Left lobe of liver (tissue), 2 donors: ENCODE measurements at regions not wholly inside any gene's neighbourhood (a gene's known extent, or its start where the extent isn't known, plus 50 kb on each side); places are given as distances from the start of the nearest gene placed in this dataset.
A peak's percentile ranks its signal among the peaks of the same experiment; 100 is the strongest.

Source experiments
- ATAC-seq: fragments of 200-7000 bp; cut with Tn5 transposase; one replicate; pipeline ENCODE4 v1.9.1; 2020; ENCODE audit warnings: mild to moderate bottlenecking, moderate library complexity
- DNase-seq: peaks from one replicate; pipeline ENCODE4 v3.0.0-alpha.2; 2020; ENCODE audit warnings: low spot score
- donor health status: DM: no; HTN: no; CAD: no; lungs with moderate emphysema.
- donor health status: DM: no; HTN: yes; CAD: no.

DNA sequence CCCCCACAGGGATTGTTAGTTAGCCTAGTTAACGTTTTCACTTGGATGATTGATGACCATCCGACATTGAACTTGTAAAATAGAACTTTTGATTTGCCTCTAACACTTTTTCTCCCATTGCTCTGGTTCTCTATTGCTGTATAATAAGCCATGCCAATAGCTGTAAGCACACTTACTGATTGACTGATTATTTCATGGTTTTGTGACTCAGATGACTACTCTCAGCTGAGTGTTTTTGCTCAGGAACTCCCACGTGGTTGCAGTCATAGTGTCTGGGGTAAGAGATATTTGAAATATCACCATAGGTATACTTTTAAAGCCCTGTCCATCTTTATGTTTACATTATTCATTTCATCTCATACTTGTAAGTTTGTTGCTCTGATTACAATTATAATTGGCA lies 1285.5 kb downstream of the STIM2 start:
- DNase-seq = no peak
- no peak for ATAC-seq

GRCh38 chr4:28148221-28148620 lies 1287.6 kb downstream of the STIM2 start:
- DNase-seq (no peak), ATAC-seq (no peak)

GRCh38 chr4:28149762-28150161 lies 1289.1 kb downstream of the STIM2 start:
- no peak for ATAC-seq

GRCh38 chr4:28151314-28151713 lies 1290.7 kb downstream of the STIM2 start:
- no peak for DNase-seq
- ATAC-seq = no peak

More at GRCh38 chr4:28149762-28150161, 1289.1 kb downstream of the STIM2 start:
- no peak for DNase-seq

- ATAC-seq (no peak), DNase-seq (no peak)
Measured at GRCh38 chr4:28167411-28167810, 1306.8 kb downstream of the STIM2 start.

DNA sequence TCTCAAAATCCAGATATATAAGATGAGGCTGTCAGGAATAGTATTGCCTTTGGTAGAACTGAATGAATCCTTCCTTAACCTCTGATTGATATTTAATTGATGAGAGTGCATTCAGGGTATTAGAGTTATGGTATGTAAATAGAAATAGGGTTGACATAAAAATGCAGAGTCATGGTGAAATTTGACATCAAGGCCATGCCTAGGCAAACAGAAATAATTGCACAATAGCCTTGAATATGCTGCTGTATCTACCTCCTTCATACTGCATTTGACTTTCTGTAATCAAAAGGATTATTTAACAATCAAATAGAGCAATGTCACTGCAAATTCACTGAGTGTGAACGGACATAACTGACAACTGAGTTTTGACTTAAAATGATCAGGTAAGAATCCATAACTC lies 1316.3 kb downstream of the STIM2 start:
- ATAC-seq (no peak), DNase-seq (no peak)

GRCh38 chr4:28177641-28178040 lies 1317.0 kb downstream of the STIM2 start:
- DNase-seq = no peak
- no peak for ATAC-seq

- ATAC-seq (no peak), DNase-seq (no peak)
Measured at GRCh38 chr4:28179126-28179525, 1318.5 kb downstream of the STIM2 start.

GRCh38 chr4:28209371-28209924 lies 1348.8 kb downstream of the STIM2 start:
- ATAC-seq = no peak
- DNase-seq = no peak

DNA sequence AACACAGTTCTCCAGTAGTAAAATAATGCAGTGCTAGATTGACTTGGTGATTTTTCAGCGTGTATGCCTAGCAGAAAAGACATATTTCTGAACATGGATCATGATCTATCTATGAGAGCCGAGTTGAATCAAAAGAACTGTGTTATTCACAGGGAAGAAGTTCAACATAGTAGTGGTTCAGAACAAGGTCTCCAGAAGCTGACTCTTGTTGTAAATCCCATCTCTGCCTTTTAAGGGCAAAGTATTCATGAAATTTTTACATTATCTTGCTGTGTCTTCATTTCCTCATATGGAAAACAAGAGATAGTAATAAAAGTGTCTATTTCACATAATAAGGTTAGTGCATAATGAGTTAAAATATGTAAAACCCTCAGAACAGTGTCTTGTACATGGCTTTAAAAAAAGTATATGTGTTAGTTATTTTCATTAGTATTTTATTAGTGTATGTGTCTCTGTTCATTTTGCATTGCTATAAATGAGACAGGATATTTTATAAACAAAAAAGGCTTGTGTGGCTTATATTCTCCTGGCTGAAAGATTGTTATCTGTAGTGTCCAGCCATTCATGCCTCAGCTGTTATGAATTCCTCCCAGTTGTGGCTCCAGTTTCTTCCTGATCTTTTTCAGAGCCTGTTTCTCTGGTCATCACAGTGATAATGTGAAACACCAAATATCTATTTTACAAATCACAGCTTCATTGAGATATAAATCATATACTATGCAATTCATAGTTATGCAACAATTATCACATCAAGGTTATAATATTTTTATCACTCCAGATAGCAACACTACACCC lies 1351.2 kb downstream of the STIM2 start:
- ATAC-seq = no peak
- DNase-seq = no peak

DNA sequence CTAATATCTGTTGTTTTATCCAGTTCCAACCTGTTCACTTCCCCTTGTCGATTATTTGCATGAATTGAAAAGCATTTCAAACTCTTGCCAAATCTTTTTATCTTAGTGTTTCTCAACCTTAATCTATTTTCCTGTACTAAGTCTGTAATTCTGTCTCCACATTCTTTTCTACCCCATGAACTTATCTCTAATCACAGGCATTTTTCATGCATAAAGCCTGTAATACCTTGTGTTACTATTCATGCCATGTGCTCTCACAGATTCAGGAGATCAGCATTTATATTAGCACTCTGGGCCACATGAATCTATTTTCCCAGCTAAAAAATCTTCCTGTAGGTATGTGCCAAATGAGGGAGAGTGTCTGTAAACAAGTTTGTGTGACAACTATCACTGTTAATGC lies 1360.9 kb downstream of the STIM2 start:
- ATAC-seq (no peak), DNase-seq (no peak)

DNA sequence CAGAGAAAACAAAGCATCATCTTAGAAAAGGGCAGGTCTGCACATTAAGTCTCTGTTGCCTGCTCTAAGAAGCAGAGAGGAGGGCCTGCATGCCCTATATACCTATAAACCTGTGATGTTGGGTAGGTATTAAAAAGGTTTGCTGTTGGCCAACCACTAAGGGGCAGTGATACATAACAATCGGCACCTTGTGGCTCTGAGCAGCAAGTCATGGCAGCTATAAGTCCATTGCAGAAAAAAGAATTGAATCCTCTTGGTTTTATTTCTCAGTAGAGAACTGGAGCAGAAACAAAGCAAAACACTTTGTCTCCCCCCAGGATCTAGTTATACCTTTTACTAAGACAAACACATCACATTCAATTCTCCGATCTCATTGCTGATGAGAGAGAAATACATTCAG lies 1364.4 kb downstream of the STIM2 start:
- DNase-seq = no peak
- peak; percentile 98 for ATAC-seq

GRCh38 chr4:28225689-28226353 lies 1365.2 kb downstream of the STIM2 start:
- DNase-seq (no peak), ATAC-seq (peak; percentile 85)

DNA sequence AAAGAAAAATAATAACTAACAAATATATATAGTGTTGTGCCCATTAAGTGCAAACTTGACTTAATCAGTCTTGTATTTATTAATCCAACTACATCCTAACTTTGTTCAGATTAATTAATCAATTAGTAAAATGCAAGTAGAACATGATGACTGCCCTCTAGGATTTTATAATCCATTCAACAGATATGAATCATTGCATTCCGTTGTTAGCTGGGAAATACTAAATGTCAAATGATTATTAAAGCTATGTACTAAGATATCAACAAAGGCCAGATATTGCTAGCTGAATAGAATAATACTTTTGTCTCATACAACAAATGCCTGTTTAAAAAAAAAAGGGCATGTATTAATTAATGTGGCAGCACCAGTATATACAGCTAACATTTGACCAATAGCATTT lies 1366.3 kb downstream of the STIM2 start:
- ATAC-seq = no peak
- DNase-seq = no peak

GRCh38 chr4:28227764-28228163 lies 1367.1 kb downstream of the STIM2 start:
- ATAC-seq (no peak), DNase-seq (no peak)

- DNase-seq (no peak), ATAC-seq (no peak)
Measured at GRCh38 chr4:28228561-28229491, 1368.2 kb downstream of the STIM2 start.

- ATAC-seq = no peak
- DNase-seq = no peak
Measured at GRCh38 chr4:28232376-28232775, 1371.7 kb downstream of the STIM2 start.

GRCh38 chr4:28232951-28233350 lies 1372.3 kb downstream of the STIM2 start:
- ATAC-seq = no peak
- DNase-seq = no peak

DNA sequence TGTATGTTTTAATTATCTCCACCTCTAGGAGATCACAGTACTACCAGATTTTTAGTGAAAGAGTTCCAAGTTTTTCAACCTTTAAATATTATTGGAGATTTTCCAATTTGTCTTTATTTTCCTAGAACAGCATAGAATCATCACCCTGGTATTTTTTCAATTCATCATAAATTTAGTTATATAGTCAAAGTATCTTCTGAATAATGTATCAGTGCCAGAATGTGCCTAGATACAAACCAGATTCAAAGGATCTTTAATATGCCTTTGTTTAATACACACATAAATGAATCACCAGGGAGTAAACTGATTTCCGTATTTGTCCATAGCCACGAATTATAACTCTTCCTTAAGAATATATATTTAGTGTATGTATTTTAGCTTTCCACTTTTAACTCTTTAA lies 1373.1 kb downstream of the STIM2 start:
- DNase-seq (no peak), ATAC-seq (no peak)

- DNase-seq (no peak), ATAC-seq (no peak)
Measured at GRCh38 chr4:28238876-28239275, 1378.2 kb downstream of the STIM2 start.

GRCh38 chr4:28241021-28241420 lies 1380.4 kb downstream of the STIM2 start:
- no peak for ATAC-seq
- no peak for DNase-seq
